Stimulated activated CD4-positive, alpha-beta T cell treated with anti-CD3 and anti-CD28 coated beads, Interleukin-2, amount 100 ng/mL, for 48 hours (primary cell): ENCODE measurements at regions not wholly inside any gene's neighbourhood (a gene's known extent, or its start where the extent isn't known, plus 50 kb on each side); places are given as distances from the start of the nearest gene placed in this dataset.

Experiments
- DNase-seq, 2 donors: peaks; one replicate each; pipeline ENCODE4 v3.0.0-alpha.2; 2020

GRCh38 chr7:49260538-49260937, 336.2 kb downstream of the CDC14C start:
- DNase-seq: no peak

GRCh38 chr7:49261928-49262327, 337.6 kb downstream of the CDC14C start:
- no peak for DNase-seq

- DNase-seq: no peak
These were observed 340.2 kb downstream of the CDC14C start for GRCh38 chr7:49264530-49264929.

GRCh38 chr7:49273897-49274296, 349.6 kb downstream of the CDC14C start:
- DNase-seq: no peak

- DNase-seq: no peak
These were observed 355.5 kb downstream of the CDC14C start for GRCh38 chr7:49279891-49280290.

GRCh38 chr7:49287653-49288052, 363.3 kb downstream of the CDC14C start:
- no peak for DNase-seq

GRCh38 chr7:49294611-49295010, 370.3 kb downstream of the CDC14C start:
- no peak for DNase-seq

GRCh38 chr7:49295146-49295545, 370.8 kb downstream of the CDC14C start:
- DNase-seq: no peak

- DNase-seq: no peak
These were observed 373.6 kb downstream of the CDC14C start for GRCh38 chr7:49297958-49298357.

GRCh38 chr7:49308787-49309186, 384.4 kb downstream of the CDC14C start:
- DNase-seq: no peak

- no peak for DNase-seq
These were observed 395.7 kb downstream of the CDC14C start for GRCh38 chr7:49320083-49320482.

- DNase-seq: no peak
These were observed 397.5 kb downstream of the CDC14C start for GRCh38 chr7:49321843-49322242.

GRCh38 chr7:49322476-49322875, 398.1 kb downstream of the CDC14C start:
- DNase-seq: no peak

GRCh38 chr7:49324040-49324439, 399.7 kb downstream of the CDC14C start:
- DNase-seq: no peak

GRCh38 chr7:49324707-49325106, 400.4 kb downstream of the CDC14C start:
- no peak for DNase-seq

- no peak for DNase-seq
These were observed 401.2 kb downstream of the CDC14C start for GRCh38 chr7:49325571-49325970.

GRCh38 chr7:49327155-49327554, 402.8 kb downstream of the CDC14C start:
- no peak for DNase-seq

- no peak for DNase-seq
These were observed 409.0 kb downstream of the CDC14C start for GRCh38 chr7:49333180-49333881.

GRCh38 chr7:49341849-49342248, 417.5 kb downstream of the CDC14C start:
- DNase-seq: no peak

- no peak for DNase-seq
These were observed 420.2 kb downstream of the CDC14C start for GRCh38 chr7:49344556-49344955.

GRCh38 chr7:49346195-49346899, 422.0 kb downstream of the CDC14C start:
- no peak for DNase-seq

GRCh38 chr7:49367072-49367471, 406.4 kb upstream of the VWC2 start:
- DNase-seq: no peak

GRCh38 chr7:49371771-49372170, 401.7 kb upstream of the VWC2 start:
- no peak for DNase-seq

- no peak for DNase-seq
These were observed 396.5 kb upstream of the VWC2 start for GRCh38 chr7:49376817-49377375.
